HG03066 (cell line): ENCODE measurements at regions not wholly inside any gene's neighbourhood (a gene's known extent, or its start where the extent isn't known, plus 50 kb on each side); places are given as distances from the start of the nearest gene placed in this dataset.

Experiments
- ATAC-seq: cut with Tn5 transposase; IDR thresholded peaks from one replicate; pipeline ENCODE4 v1.9.1; 2021; ENCODE audit warnings: low read depth; ENCODE audit not compliant: unreplicated experiment

DNA sequence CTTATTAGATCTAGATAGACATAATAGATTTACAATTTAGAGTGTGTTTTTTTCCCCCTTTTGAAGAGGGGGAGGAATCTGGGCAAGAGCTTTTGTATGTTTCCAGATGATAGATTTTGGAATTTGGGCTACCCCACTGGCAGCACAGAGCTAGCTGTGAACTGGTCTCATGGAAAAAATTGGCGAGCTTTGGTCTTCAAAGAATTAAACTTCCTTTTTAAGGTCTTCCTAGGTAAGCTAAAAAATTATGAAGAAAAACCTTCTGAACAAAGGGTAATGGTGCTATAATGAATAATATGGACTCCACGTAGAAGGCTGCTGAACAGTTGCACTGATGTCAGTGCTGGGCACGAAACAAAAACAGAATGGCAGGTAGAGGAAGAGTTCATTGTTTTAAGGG, 109.3 kb downstream of the ZIC5 start:
- no peak for ATAC-seq

DNA sequence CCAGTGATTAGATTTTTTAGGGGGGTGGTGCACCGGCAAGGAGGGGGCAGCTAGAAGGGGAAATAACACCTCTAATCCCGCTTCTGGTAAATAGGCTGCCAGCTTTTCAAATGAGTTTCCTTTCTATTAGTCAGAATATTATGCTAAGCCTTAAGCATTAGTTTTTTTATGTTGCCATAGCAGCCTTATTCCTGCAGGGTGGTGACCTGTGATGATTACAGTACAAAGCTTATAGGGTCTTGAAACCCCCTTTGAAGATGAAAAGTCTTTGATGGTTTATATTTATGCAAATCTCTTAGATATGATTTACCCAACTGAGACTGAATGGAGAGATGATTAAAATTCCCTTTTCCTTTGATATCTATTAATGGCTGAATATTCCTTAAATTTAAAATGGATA, 109.8 kb downstream of the ZIC5 start:
- ATAC-seq = no peak

DNA sequence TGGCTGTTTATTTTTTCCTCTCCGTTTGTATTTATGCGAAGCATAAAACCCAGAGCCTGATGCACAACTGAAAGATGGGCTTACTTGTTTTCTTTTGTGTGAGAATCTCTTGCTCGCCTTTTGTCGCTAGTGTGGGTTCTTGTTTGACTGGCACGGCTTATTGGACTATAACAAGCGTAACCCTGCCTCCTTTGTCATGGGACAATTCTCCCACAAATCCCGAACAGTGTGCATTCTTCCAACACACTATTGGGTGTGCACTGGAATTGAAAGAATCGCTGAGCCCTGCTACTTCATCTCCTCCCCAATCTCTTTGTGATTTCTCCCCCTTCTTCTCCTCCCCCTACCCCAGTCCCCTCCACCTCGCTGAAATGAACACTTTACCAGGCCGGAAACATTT, 110.8 kb downstream of the ZIC5 start:
- ATAC-seq = no peak

DNA sequence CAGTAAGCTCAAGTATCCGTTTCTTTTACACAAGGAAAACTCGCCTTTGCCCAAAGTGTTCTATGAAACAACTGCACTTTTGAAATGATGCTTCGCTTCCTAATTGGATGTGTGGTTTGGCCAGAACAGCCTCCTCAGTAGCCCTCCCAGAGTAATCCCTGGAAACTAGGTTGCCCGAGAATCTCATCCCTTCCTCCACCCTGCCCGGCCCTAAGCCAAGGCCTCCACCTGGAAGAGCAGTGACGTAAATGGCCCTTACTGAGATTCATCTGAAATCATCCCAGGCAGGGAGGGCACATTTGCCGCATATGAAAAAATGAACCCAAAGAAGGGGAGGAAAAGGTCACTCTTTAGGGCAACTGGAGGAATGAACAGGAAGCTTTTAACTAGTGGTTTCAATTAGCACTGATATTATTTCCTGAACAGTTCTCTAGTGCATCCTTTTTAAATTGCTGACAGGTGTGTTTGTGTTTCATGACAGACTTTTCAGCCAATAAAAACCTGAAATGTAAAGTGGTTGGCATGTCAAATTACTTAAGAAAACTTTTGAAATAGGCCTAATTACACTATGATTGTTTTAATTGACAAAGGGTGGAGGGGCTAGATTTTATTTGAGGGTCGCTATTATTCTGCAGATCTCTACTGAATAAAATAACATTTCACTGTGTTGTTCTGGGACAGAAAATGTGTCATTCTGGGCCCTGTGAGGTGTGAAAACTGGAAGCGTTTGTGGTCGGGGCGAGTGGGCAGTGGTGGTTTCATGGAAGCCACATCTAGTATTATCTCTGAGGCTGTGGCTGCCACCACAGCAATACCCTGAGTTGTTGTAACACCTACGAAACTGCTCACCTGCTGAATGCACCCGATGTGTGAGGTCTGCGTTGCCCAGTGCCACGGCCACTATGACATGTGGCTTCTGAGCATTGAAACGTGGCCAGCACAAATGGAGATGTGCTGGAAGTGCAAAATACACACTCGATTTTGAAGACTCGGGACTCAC, 112.1 kb downstream of the ZIC5 start:
- ATAC-seq = peak; percentile 88

DNA sequence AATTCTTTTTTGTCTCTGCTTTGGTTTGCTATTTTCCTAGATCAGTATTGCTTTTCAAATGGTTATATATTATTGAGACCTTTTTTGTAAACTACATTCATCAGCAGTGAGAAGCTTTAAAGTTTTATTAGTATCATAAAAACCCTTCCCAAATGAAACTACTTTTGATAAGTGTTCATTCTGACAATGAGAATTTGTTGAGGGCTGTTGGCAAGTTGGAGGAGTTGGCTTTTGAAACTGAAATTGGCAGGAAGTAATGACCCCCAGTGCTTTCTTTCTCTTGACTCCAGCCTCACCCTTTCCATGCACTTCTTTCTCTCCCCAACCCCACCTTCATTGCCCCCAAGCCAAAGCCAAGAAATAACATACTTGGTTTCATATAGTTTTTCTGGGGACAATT, 113.8 kb downstream of the ZIC5 start:
- ATAC-seq = no peak

DNA sequence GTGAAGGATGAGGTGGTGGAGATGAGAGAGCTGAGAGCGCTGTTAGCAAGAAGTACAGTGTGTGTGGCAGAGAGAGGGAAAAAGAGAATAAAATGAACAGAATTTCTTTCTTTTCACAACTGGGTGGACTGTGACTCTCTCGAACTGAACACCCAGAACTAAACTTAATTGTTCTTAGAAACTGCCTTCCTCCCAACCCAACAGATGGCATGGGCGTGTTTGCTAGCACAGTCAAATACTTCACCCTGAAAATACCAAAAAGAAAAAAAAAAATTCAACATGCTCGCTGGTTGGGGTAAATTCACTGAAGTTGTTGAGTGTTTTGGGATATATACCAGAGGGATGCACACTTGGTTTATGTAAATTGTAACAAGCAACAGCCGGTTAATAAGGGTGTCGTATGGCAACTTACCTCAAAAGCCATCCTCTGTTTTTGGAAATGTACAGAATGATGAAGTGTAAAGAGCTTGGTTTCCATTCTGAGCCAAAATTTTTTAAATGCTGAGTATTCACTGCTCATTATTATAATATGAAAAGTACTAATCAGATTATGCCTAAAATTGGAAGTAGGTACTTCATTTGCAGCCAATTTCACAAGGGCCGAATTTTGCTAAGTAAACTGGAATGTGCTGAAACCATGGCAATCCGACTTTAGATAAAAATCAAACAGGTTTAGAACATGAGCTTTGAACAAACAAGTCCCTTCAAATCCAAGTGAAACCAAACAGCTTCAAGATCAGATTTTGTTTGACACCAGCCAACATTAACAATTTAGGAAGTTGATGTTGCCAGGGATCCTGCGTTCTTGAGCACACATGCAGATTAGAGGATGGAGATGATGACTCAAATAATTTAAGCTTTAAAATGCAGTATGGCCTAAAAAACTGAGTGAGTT, 115.8 kb downstream of the ZIC5 start:
- ATAC-seq = no peak

DNA sequence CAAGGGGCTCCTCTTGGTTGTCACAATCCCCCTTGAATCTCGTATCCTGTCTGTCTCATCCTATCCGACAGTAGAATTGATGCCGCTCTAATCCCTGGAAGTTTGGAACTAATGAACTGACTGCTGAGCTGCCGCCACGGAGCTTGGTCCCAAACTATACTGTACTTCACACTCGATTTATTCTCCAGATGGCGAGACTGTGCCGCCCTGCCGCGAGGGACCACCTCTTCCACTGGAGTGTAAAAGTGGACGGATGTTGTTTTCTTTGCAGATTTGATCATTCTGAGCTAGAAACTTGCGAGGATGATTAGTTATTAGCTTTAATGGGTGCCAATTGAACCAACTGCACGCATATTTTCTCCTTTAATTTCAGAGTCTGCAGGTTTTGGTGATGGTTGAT, 117.2 kb downstream of the ZIC5 start:
- ATAC-seq = no peak

DNA sequence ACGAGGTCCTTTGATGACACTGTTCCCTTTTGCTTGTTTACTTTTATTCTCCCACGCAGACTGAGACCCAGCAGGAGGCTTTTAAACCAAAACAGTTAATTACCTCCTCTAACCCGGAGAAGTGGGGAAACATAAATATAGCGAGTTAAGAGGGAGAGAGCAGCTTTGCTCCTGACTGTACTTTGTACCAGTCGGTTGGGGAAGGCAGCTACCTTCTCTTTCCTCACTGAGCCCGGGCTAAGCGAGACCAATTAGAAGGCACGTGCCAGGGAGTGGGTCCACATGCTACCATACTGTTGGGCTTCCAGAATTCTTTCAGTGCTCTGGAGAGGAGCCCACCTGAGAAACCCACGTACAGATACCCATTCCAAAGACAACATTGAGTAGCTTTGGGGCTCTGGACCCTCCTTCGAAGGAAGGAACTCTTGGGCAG, 124.2 kb downstream of the ZIC5 start:
- ATAC-seq = no peak

DNA sequence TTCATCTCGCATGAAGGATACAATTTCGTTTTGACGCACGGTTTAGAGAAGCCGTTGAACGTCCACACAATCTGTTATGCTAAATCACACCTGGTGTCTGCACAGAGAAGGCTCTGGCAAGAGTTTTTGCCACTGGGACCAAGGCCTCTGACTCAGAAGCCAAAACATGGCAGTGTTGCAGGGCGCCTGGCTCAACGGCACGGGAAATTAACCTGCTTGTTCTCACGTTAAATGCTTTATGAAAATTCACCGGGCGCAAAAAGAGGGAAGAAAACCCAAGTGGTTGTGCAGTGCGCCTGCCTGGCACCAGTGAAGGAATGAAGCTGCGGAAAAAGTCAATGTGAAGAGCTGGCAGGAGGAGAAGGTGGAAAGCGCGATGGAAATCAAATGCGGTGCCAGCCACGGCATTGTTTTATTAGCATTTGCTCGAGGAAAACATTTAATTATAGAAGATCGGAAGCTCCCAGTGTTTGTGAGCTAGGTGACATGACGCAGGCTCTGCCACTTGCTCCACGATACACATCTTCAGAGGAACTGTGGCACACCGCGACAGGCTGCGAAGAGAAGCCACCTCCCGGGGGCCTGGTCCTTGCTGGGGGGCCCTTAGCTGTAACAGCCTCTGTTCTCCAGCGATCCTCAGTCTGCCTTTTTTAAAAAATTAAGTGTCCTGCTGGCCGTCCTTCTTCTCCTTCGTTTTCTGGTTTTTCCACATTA, 126.2 kb downstream of the ZIC5 start:
- ATAC-seq = no peak

DNA sequence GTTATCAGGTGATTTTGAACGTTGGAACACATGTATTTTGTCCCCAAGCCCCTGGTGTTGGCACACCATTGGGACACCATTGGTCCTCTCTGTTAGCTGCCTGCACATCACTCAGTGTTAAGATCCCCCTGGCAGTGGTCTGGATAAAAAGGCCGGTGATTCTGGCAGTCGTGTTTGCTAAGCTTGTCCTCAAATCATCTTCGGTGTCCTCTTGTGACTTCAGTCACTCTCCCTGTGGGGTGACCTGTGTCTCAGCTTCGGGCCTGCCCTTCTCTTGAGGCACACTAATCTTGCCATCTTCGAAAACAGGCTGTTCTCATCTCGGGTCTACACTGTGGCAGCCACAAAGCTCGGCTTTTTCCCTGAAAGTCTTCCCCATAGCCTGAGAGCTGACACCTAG, 127.1 kb downstream of the ZIC5 start:
- ATAC-seq = no peak

DNA sequence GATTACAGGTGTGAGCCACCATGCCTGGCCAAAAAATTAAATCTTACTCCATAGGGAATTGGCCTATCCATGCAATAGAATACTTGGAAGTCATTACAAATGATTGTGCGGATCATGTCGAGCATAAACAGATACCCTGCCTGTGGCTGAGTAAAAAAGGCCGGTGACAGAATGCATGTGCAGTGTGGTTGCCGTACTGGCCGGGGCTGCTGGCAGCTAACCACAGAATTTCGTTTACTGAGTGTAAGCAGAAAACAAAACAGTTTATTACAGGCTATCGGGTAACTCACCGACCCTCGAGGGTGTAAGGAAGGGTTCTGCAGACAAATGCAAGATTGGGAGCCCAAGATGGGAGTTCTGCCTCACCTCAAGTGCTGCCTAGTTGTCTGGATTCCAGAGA, 127.7 kb downstream of the ZIC5 start:
- no peak for ATAC-seq

DNA sequence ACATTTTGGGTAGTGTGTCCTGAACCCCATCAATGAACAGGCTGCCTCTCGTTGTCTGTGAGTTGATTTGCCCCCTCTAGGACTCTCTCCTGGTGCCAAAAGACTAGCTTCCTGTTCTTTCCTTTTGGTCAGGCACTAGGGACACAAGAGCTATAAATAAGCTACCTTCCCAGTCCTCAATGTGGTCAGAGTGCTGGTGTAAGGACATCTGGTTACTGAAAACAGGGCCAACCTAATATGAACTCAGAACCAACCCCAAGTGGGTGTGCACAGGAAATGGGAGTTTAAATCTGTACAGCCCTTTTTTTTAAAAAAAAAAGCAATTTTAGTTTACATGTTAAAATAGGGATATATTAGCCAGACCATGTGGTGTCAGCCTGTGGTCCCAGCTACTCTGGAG, 129.2 kb downstream of the ZIC5 start:
- no peak for ATAC-seq

DNA sequence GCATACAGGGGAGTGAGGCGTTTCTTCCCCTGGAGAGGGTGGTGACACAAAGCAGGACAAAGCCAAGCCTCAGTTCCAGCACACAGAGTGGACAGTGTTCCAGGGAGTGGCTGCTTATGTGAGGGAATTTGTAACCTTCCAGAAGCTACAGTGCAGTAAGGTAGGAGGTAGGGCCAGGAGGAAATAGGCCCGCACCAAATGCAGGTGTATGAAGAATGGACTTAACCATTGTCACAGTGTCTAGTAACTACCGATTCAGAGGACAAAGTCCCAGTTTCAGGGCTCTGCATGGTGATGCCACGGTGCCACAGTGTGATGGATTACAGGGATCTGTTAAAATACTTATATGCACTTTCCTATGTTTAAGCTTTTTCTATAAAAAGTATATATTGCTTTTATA, 135.3 kb downstream of the ZIC5 start:
- no peak for ATAC-seq

DNA sequence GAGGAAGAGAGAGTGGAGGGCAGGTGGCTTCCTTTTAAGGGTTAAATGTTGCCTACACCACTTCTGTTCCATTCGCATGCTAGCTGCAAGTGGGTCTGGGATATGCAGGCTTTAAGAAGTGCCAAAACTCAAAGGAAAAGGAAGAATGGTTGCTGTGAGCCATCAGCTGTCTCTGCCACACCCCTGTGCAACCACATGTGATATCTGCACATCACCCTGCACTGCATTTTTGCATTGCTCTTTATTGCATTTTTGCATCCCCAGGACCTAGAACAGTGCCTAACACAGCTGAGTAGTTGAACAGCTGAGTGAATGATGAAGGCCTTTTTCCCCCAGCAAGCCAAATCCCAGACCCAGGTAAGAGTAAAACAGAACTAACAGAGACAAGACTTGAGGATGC, 136.1 kb downstream of the ZIC5 start:
- no peak for ATAC-seq

DNA sequence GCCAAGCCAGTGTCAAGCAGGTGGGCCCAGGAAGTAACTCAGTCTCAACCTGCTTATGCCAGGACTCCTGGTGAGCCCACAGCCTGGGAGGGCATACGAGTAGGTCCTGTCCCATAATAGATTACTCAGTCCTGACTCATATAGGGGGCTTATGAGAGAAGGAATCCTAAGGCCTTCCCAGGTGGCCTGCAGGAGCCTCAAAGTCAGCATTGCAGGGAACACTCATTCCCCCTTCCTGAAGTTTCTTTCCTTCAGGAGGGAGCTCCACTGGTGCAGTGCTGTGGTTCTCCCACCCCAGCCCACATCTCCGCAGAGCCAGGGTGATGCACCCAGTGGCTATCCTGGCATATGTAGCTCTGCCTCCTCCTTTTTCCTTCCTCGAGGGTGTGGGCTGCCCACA, 137.3 kb downstream of the ZIC5 start:
- ATAC-seq = no peak

DNA sequence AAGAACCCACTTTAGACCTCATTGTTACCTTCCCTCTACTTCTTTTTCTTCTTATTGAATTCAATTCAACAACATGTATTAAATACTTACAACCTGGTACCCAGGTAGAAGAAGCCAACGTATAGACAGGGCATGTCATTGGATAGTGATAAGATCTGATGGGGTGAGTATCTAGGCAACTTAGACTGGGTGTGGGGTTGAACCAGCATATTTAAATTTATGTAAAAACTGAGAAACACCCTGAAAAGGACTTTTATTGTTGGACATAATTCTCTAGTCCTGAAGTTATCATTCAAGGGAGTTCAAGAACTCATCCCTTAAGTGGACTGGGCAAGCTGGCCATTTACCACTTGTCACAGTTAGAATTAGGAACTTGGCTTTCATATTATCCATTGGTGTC, 139.2 kb downstream of the ZIC5 start:
- ATAC-seq = no peak

DNA sequence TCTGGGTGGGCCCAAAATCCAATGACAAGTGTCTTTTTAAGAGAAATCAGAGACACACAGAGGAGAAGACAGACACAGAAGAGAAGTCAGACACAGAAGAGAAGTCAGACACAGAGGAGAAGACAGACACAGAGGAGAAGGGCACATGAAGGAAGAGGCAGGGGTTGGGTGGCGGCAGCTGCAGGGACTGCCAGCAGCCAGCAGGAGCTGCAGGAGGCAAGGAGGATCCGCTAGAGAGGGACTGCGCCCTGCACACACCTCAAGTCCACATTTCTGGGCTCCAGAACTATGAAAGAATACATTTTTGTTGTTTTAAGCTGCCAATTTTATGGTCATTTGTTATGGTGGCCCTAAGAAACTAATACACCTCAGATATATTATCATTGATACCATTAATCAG, 140.6 kb downstream of the ZIC5 start:
- no peak for ATAC-seq

DNA sequence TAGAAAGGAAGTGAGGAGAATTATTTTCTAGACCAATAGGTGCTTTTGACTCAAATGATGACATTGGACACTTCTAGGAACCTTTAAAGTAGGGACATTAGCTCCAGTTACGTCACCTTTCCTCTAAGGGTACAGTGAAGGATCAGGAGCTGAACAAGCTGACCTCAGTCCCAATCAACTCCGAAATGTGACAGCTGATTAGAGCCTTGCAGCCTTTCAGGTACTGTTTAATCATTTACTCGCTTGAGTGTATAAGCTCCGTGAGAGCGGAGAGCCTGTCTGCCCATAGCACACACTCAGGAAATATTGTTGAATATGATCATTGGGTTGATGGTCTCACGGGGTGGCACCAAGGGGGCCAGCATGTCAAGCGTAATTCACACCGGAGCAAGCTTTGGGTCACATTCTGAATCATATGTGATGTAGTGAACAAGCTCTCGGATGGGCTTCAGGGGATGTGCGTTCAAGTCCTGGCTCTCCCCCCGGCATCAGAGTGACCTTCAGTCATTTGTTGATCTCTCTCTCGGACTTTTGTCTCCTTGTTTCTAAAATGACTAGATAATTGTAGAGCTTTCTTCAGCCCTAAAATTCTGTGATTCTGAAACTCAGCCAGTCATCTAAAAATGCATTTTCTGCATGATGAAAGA, 141.9 kb downstream of the ZIC5 start:
- no peak for ATAC-seq

DNA sequence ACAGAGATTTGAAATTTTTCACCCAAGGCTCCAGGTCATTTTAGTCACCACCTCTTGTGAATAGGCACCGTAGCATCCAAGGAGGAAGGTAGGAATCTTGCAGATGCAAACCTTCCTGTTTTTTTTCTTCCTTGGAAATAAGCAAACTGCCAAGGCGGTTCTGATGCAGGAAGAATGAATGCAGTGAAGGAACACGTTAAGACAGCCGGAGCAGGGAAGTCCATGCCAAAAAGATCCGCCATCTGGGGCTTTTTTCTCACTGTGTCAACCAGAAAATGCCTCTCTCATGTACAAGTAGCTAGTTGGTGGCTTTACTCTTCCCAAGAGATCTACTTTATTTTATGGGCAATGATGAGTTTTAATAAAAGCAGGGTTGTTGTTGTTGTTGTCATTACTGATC, 142.4 kb downstream of the ZIC5 start:
- ATAC-seq = no peak

DNA sequence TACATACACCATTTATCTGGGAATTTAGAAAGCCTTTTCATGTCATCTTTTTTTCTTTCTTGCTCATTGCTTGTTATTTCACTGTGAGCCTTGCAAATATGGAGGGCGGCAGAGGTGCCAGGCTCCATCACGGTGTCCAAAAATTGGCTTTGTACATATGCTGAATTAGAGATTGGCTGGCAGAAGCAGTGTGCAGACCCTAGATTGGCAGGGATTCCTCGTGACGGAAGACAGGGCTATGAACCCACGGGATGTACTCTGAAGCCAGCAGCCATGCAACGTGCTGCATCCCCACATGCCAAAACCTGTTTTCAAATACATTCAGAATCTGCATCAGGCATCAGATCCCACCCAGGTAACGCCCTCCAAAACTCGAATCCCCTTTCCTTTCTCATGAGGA, 142.8 kb downstream of the ZIC5 start:
- ATAC-seq = no peak
